Upper lobe of left lung (tissue), 4 donors: ENCODE measurements at regions not wholly inside any gene's neighbourhood (a gene's known extent, or its start where the extent isn't known, plus 50 kb on each side); places are given as distances from the start of the nearest gene placed in this dataset.

Experiments
- POLR2A ChIP-seq, 4 donors: fragments of 450-650 bp; IDR thresholded peaks; one replicate each; pipeline ENCODE4 v1.5.1; 2016 to 2017; ENCODE audit warnings: antibody characterized with exemption in 4 of 4, mild to moderate bottlenecking in 2 of 4
- TF ChIP-seq, protein P1 (sequence below), 6 experiments: fragments of 450-650 bp in 4 of 6; fragments of 200-600 bp in 2 of 6; sonication (generic) in 2 of 6; IDR thresholded peaks; one replicate each; pipeline ENCODE4 v1.5.1; 2016 to 2019; ENCODE audit warnings: antibody characterized with exemption in 6 of 6

GRCh38 chr4:104129243-104129642 lies 365.5 kb downstream of the CXXC4 start:
- TF ChIP-seq, protein P1, sequence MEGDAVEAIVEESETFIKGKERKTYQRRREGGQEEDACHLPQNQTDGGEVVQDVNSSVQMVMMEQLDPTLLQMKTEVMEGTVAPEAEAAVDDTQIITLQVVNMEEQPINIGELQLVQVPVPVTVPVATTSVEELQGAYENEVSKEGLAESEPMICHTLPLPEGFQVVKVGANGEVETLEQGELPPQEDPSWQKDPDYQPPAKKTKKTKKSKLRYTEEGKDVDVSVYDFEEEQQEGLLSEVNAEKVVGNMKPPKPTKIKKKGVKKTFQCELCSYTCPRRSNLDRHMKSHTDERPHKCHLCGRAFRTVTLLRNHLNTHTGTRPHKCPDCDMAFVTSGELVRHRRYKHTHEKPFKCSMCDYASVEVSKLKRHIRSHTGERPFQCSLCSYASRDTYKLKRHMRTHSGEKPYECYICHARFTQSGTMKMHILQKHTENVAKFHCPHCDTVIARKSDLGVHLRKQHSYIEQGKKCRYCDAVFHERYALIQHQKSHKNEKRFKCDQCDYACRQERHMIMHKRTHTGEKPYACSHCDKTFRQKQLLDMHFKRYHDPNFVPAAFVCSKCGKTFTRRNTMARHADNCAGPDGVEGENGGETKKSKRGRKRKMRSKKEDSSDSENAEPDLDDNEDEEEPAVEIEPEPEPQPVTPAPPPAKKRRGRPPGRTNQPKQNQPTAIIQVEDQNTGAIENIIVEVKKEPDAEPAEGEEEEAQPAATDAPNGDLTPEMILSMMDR (IDR thresholded peaks at IDR 0.05) = no peak
- TF ChIP-seq POLR2A (IDR thresholded peaks at IDR 0.05) = no peak
